Kidney tubule cell (primary cell): ENCODE measurements at regions not wholly inside any gene's neighbourhood (a gene's known extent, or its start where the extent isn't known, plus 50 kb on each side); places are given as distances from the start of the nearest gene placed in this dataset.
"Not testable (repeated sequence)": the region's sequence is repeated elsewhere in the genome, so short reads cannot be mapped to it uniquely, and the experiment has no call there.

Experiments
- DNase-seq: peaks from one replicate; pipeline ENCODE4 v3.0.0-alpha.2; 2018; ENCODE audit warnings: low spot score

GRCh38 chr2:198296665-198297308, 492.4 kb downstream of the PLCL1 start:
- DNase-seq = peak; percentile 50

- no peak for DNase-seq
Observed at GRCh38 chr2:198293281-198293680, 488.9 kb downstream of the PLCL1 start.

GRCh38 chr2:198289811-198290210, 485.4 kb downstream of the PLCL1 start:
- DNase-seq = no peak

GRCh38 chr2:198287706-198288105, 483.3 kb downstream of the PLCL1 start:
- DNase-seq = peak; percentile 5

DNA sequence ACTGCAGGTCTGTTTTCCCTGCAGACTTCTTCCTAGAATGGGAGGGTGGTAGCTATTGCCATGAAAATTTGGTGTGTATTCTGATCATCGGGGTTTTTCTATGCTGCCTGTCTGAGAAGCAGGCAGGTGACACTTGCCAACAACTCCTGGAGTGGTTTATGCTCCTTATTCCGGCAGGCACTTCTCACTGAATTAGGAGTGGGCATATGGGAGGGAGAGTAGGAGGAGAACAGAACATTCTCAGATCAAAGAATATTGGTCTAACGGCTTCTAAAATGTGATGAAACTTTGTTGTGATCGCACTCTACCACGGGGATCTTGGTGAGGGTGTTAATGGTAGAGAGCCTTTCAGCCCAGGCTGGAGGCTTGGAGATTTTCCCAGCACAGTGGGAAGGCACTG, 480.8 kb downstream of the PLCL1 start:
- no peak for DNase-seq

DNA sequence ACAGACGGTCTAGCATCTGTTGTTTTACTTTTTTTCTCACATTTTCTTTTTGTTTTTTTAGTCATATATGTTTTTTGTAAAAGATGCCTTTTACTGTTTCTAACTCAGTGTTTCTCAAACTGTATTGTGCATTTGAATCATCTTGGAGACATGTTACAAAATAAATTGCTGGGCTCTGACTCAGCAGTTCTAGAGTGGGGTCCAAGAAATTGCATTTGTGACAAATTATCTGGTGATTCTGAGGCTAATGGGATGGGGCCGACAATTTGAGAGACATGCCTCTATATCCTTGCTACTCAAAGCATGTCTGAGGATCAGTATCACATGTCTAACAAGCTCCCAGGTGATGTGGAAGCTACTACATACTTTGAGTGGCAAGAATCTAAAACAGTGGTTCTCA, 478.8 kb downstream of the PLCL1 start:
- DNase-seq = no peak

DNA sequence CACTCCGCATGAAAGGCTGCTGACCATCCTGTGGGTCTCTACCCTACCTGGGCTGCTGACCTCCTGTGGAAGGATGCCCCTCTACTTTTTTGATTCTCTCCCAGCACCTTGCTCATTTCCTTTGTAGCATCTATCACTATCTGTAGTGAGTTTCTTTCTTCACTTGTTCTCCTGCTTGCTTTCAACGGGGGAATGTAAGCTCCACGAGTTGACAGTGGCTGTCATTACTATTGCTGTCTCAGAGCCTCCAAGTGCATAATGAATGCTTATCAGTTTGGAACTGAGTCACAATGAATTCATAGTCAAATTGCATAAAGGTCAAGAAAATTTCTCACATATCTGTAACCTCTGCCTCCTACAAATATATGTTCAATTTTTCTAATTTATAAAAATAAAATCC, 477.7 kb downstream of the PLCL1 start:
- DNase-seq = no peak

DNA sequence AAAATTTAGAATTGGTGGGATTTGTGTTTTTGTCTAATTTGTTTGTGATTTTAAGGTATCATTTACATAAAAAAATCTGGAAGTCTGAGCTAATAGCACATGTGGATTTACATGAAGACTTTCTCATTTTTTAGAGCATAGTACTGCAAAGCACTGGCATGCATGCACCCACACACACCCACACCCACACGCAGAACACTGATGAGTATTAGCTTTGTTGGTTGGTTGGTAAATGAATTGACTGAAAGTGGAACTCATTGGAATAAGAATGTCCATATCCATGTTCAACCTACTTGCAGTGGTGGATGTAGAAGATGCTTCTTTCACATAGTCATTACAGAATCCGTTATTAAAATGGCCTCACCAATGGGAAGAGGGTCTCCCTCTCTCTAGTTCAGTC, 475.8 kb downstream of the PLCL1 start:
- DNase-seq = no peak

- no peak for DNase-seq
Observed at GRCh38 chr2:198279026-198279425, 474.6 kb downstream of the PLCL1 start.

- no peak for DNase-seq
Observed at GRCh38 chr2:198277181-198277580, 472.8 kb downstream of the PLCL1 start.

- no peak for DNase-seq
Observed at GRCh38 chr2:198273660-198274059, 469.3 kb downstream of the PLCL1 start.

DNA sequence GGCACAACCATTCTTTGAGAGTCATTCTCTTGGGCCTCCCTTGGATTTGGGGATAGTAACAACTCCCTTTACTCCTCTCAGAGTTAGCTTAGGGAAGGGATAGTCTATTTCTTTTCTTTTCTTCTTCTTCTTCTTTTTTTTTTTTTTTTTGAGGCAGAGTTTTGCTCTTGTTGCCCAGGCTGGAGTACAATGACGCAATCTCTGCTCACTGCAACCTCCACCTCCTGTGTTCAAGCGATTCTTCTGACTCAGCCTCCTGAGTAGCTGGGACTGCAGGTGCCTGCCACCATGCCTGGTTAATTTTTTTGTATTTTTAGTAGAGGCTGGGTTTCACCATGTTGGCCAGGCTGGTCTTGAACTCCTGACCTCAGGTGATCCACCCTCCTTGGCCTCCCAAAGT, 465.8 kb downstream of the PLCL1 start:
- DNase-seq = not testable (repeated sequence)

- no peak for DNase-seq
Observed at GRCh38 chr2:198268519-198268918, 464.1 kb downstream of the PLCL1 start.

DNA sequence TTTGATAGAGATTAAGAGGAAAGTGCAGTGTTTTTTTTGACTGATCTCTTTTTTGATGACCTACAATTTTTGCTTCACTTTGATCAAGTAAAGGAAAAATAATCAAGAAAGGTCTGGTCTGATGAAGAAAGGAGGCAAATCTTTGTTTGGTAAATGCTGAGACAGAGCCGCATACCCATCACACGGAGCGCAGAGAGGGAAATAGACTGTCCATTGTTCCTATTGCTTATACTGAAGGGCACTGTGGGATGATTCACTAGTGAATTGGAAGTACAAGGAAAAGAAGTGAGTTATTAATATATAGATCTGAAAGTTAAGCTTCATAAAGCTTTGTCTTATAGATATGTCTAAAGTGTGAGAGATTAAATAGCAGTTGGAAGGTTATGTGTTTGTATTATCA, 455.1 kb downstream of the PLCL1 start:
- DNase-seq = no peak

DNA sequence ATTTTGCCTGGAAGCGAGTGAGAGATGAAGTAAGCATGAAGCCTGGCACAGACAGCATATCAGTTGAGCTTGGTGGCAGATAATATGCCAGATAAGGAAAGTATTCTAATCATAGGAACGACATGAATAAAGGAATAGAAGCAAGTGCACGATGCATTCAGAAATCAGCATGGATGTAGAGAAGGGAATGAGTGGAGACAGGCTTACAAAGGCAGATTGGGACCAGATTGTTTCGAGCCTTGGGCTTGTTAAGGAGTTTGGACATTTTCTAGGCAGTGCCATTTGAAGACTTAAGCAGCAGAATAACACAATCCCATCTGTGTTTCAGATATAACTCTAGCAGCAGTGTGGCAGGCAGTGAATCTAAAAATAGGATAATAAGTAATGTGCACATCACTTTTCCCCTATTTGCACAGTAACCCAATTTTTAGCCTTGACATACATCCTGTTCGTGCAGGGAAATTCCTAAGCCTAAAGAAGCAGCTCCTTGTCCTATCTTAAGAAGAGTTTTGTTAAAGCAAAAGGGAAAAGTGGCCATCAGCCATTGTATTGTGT, 450.2 kb downstream of the PLCL1 start:
- DNase-seq = no peak

GRCh38 chr2:198253995-198254394, 449.6 kb downstream of the PLCL1 start:
- DNase-seq = no peak

DNA sequence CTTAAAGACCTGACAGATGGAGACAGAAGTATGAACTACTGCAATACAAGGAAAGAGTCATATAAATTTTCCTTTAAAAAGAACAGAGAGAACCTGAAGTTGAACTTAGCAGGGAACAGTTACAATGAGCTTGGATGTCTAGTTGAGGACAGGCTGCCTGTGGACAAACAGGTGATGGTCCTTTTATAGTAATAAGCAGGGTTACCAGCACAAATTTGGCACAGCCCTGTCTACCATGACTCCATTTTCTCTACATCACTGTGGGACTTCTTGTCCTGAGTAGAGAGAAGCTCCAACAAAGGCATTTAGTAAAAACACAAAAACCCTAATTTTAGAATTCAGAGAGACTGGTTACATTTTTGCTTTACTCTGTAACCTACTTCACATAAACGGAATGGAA, 448.1 kb downstream of the PLCL1 start:
- DNase-seq = no peak

DNA sequence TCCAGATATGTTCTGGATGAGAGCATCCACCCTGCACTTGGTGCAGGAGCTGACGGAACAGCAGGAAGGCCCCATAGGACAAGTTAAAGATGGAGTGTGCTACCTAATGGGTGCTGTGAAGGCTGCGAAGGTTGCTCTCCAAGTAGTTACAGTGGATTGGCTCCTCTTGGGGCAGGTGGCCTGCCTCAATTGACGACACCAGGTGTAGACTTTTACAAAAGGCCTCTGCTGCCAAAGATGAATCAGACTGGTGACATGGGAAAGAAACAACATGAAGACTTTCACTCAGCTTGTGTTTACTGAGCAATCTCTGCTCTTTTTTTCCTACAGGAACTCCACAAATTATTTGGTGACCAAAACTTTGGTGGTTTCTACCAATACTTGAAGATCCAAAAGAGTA, 437.7 kb downstream of the PLCL1 start:
- no peak for DNase-seq

GRCh38 chr2:198238429-198238828, 434.0 kb downstream of the PLCL1 start:
- DNase-seq = no peak

DNA sequence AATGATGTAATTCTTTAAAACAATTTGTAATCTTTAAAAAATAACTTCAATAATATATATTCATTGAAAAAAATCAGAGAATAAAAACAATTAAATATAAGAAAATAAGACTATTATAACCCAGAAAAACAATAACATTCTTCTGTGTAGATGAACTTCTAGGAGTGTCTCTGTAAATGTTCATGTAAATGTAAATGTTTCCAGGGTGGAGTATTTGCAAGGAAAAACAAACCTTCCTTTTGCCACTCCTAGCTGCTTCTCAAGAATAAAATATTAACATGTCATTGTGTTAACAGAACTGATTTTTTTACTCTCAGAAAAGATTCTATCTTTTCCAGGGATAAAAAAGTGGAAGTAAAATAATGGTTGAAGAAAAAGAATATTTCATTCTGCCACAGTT, 431.9 kb downstream of the PLCL1 start:
- no peak for DNase-seq

DNA sequence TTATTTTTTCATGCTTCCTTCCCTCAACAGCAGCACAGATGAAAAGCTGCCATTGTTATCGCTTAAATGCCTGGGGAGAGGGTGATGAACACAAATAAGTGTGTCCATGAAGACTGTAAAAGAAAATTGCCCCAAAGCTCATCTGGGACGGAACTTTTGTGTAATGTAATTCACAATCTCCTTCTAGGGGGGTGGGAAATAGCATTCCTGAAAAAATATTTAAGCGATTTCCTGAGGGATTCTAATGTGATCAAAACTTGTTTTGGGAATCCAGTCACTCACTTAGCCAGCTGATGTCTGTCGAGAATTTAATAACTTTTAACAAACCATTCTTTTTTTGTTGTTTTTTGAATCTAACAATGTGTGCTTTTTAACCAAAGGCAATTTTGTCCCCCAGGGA, 427.9 kb downstream of the PLCL1 start:
- no peak for DNase-seq

DNA sequence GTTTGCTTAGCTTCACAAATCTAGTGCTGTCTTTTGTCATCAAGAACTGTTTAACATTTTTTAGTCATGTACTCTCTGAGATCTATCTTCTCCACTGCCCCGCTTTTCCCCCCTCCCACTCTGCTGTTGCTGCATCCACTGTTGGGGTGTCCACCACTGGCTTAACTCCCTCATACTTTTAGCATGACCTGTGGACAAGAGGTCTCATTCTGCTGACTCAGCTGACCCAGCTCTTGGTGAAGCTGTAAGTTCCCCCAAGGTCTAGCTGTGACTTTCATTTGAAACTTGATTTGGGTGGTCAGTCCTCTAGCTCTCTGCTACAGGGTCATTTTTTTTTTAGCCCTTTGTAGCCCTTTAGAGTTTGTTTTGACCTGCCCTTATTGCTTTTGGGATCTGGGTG, 427.2 kb downstream of the PLCL1 start:
- no peak for DNase-seq

DNA sequence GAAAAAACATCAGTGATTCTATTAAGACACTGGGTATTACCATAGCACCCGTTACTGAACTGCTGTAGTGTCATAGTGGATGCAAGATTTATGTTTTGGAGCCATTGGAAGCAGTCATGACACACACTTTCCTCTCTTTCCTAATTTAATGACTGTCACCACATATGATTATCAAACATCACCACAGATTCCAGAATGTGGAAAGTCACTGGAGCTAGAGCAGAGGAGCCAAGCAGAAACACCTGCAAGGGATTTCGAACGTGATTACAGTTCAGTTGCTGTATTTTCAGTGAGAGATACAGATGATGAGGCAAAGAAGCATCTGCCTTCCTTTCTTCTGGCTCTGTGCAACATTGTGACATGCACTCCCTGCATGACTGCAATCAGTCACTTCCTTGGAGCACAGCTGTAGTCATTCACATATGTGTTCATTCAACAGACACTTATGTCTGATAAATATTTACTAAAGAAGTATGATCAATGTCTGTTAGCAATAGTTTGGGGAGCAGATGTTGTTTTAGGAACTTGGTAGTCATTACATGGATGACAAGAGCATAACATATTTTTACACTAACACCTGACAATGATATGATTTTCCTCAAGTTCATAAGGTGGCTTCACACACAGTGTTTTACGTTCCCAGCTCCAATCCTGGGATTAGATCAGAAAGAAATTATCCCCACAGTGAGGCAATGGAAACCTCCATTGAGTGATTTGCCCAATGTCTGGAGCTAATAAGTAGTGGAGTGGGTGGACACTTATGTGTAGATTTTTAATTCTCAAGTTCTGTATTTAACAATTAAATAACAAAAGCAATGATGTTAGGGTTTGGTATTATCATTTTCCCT, 416.6 kb downstream of the PLCL1 start:
- no peak for DNase-seq
